GM23338 (cell line): ENCODE measurements at regions not wholly inside any gene's neighbourhood (a gene's known extent, or its start where the extent isn't known, plus 50 kb on each side); places are given as distances from the start of the nearest gene placed in this dataset.

ENCODE experiments used
- JUNB ChIP-seq: IDR thresholded peaks from one replicate; pipeline ENCODE4 v1.6.1; 2016; ENCODE audit warnings: antibody characterized with exemption; ENCODE audit not compliant: unreplicated experiment
- REST ChIP-seq: IDR thresholded peaks from one replicate; pipeline ENCODE4 v1.6.1; 2018; ENCODE audit warnings: antibody characterized with exemption; ENCODE audit not compliant: unreplicated experiment
- ZNF331 ChIP-seq: fragments of 250-450 bp; sonication (Bioruptor Pico); IDR thresholded peaks from 2 replicates; pipeline ENCODE4 v1.5.0; 2020; ENCODE audit warnings: low read depth, mild to moderate bottlenecking, moderate library complexity
- ZNF462 ChIP-seq: fragments of 250-450 bp; sonication (Bioruptor Pico); IDR thresholded peaks from 2 replicates; pipeline ENCODE4 v1.5.0; 2020; ENCODE audit warnings: mild to moderate bottlenecking, moderate library complexity

GRCh38 chr18:78082816-78083215, 833.2 kb downstream of the GALR1 start (continued):
- TF ChIP-seq ZNF462 (CRISPR knock-in tag) (no peak), REST (no peak), JUNB (no peak), ZNF331 (CRISPR knock-in tag) (no peak)
